ENCODE measurements at regions not wholly inside any gene's neighbourhood (a gene's known extent, or its start where the extent isn't known, plus 50 kb on each side); places are given as distances from the start of the nearest gene placed in this dataset.
"Not testable (repeated sequence)": the region's sequence is repeated elsewhere in the genome, so short reads cannot be mapped to it uniquely, and the experiment has no call there.

DNA sequence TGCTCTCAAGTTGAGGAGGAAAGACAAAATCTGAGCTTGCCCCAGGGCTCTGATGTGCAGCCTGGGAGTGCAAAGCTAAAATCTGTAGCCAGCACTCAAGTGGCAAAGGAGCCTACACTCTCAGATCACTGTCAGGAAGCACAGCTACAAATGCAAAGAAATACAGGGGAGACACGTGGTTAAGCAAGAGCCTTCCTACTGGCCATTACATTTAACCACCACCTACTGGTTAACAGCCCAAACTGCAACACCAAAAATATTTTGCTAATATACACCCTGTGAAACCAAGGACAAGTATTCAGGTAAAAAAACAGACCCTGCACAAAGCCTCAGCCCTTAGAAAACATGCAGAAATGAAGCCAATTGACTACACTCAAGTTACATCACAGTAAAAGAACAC lies 170.4 kb upstream of the FGF16 start:
- TF ChIP-seq EZH2 (IDR thresholded peaks at IDR 0.05), result no peak
- TF ChIP-seq FOXP2 (optimal IDR thresholded peaks at IDR 0.05; ENCODE audit: control extremely low read depth, extremely low read length, insufficient read depth), result no peak
- no peak for TF ChIP-seq POLR2AphosphoS5 (IDR thresholded peaks at IDR 0.05; ENCODE audit: borderline replicate concordance, low read depth, low read length)
- no peak overlapping the region for H3K9ac ChIP-seq (ENCODE audit: insufficient read length)
- no peaks in the 10 kb centered on the region for H3K36me3 ChIP-seq (ENCODE audit: insufficient read depth, low read length)
- no peak for DNase-seq (ENCODE audit: low read depth, low spot score)
- no peak overlapping the region for H3K27ac ChIP-seq
- H3K4me3 ChIP-seq, result no peak overlapping the region
- H3K9me3 ChIP-seq (ENCODE audit: low read depth, low read length), result no peaks in the 10 kb centered on the region

- Histone ChIP-seq H3K9me3 (ENCODE audit: low read depth, low read length) (no peaks in the 10 kb centered on the region), H3K9ac (ENCODE audit: insufficient read length) (no peak overlapping the region), H3K36me3 (ENCODE audit: insufficient read depth, low read length) (no peaks in the 10 kb centered on the region), H3K4me3 (no peak overlapping the region), H3K27ac (no peak overlapping the region)
- TF ChIP-seq POLR2AphosphoS5 (IDR thresholded peaks at IDR 0.05; ENCODE audit: borderline replicate concordance, low read depth, low read length), result no peak
- no peak for TF ChIP-seq EZH2 (IDR thresholded peaks at IDR 0.05)
- no peak for TF ChIP-seq FOXP2 (optimal IDR thresholded peaks at IDR 0.05; ENCODE audit: control extremely low read depth, extremely low read length, insufficient read depth)
- no peak for DNase-seq (ENCODE audit: low read depth, low spot score)
Measured at GRCh38 chrX:77277911-77278310, 169.3 kb upstream of the FGF16 start.

- DNase-seq (ENCODE audit: low read depth, low spot score), result not testable (repeated sequence)
Measured at GRCh38 chrX:77279373-77279772, 167.8 kb upstream of the FGF16 start.

GRCh38 chrX:77293331-77293995 lies 153.7 kb upstream of the FGF16 start:
- Histone ChIP-seq H3K9ac (ENCODE audit: insufficient read length) (no peak overlapping the region), H3K4me3 (no peak overlapping the region), H3K9me3 (ENCODE audit: low read depth, low read length) (no peaks in the 10 kb centered on the region), H3K27ac (no peak overlapping the region), H3K36me3 (ENCODE audit: insufficient read depth, low read length) (no peaks in the 10 kb centered on the region)
- DNase-seq (ENCODE audit: low read depth, low spot score), result no peak
- TF ChIP-seq FOXP2 (optimal IDR thresholded peaks at IDR 0.05; ENCODE audit: control extremely low read depth, extremely low read length, insufficient read depth) (no peak), EZH2 (IDR thresholded peaks at IDR 0.05) (no peak), POLR2AphosphoS5 (IDR thresholded peaks at IDR 0.05; ENCODE audit: borderline replicate concordance, low read depth, low read length) (no peak)

More at GRCh38 chrX:77279373-77279772, 167.8 kb upstream of the FGF16 start:
- not testable (repeated sequence) for H3K27ac ChIP-seq; H3K9ac ChIP-seq (ENCODE audit: insufficient read length); H3K9me3 ChIP-seq (ENCODE audit: low read depth, low read length); H3K36me3 ChIP-seq (ENCODE audit: insufficient read depth, low read length); H3K4me3 ChIP-seq

DNA sequence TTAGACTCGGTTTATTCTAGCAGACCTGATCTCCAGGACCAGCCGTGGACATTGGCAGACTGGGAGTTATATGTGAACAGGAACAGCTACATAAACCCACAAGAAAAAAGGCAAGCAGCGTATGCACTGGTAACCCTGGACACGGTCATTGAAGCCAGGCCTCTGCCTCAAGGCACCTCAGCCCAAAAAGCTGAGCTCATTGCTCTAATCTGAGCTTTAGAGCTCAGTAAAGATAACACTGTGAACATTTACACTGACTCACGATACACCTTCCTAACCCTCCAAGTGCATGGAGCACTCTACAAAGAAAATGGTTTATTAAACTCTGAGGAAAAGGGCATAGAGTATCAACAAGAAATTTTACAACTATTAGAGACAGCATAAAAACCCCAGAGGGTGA lies 148.9 kb upstream of the FGF16 start:
- Histone ChIP-seq H3K27ac (no peak overlapping the region), H3K4me3 (no peak overlapping the region), H3K9ac (ENCODE audit: insufficient read length) (no peak overlapping the region), H3K36me3 (ENCODE audit: insufficient read depth, low read length) (no peaks in the 10 kb centered on the region), H3K9me3 (ENCODE audit: low read depth, low read length) (no peaks in the 10 kb centered on the region)
- DNase-seq (ENCODE audit: low read depth, low spot score), result no peak
- TF ChIP-seq FOXP2 (optimal IDR thresholded peaks at IDR 0.05; ENCODE audit: control extremely low read depth, extremely low read length, insufficient read depth) (no peak), EZH2 (IDR thresholded peaks at IDR 0.05) (no peak), POLR2AphosphoS5 (IDR thresholded peaks at IDR 0.05; ENCODE audit: borderline replicate concordance, low read depth, low read length) (no peak)

GRCh38 chrX:77298790-77299189 lies 148.4 kb upstream of the FGF16 start:
- Histone ChIP-seq H3K27ac (no peak overlapping the region), H3K36me3 (ENCODE audit: insufficient read depth, low read length) (no peaks in the 10 kb centered on the region), H3K4me3 (no peak overlapping the region), H3K9me3 (ENCODE audit: low read depth, low read length) (no peaks in the 10 kb centered on the region), H3K9ac (ENCODE audit: insufficient read length) (no peak overlapping the region)
- DNase-seq (ENCODE audit: low read depth, low spot score), result no peak
- TF ChIP-seq POLR2AphosphoS5 (IDR thresholded peaks at IDR 0.05; ENCODE audit: borderline replicate concordance, low read depth, low read length), result no peak

DNA sequence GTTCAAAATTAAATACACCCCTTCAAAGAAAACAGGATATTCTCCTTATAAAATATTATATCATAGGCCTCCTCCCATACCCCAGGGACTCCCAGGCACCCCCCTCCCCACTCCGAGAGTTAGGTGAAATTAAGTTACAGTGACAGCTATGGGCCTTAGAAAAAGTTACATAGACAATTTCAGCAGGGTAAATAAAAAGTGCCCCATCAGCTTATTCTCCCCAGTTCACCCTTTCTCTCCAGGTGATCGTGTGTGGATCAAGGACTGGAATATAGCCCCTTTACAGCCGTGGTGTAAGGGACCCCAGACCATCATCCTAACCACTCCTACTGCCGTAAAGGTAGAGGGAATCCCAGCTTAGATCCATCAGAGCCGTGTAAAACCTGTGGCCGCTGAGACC lies 147.6 kb upstream of the FGF16 start:
- TF ChIP-seq FOXP2 (optimal IDR thresholded peaks at IDR 0.05; ENCODE audit: control extremely low read depth, extremely low read length, insufficient read depth) (no peak), EZH2 (IDR thresholded peaks at IDR 0.05) (no peak)
- no peak for DNase-seq (ENCODE audit: low read depth, low spot score)
- Histone ChIP-seq H3K4me3 (no peak overlapping the region), H3K27ac (no peak overlapping the region), H3K9ac (ENCODE audit: insufficient read length) (no peak overlapping the region), H3K36me3 (ENCODE audit: insufficient read depth, low read length) (no peaks in the 10 kb centered on the region), H3K9me3 (ENCODE audit: low read depth, low read length) (no peaks in the 10 kb centered on the region)

- Histone ChIP-seq H3K9ac (ENCODE audit: insufficient read length) (no peak overlapping the region), H3K4me3 (no peak overlapping the region), H3K9me3 (ENCODE audit: low read depth, low read length) (no peaks in the 10 kb centered on the region), H3K36me3 (ENCODE audit: insufficient read depth, low read length) (no peaks in the 10 kb centered on the region), H3K27ac (no peak overlapping the region)
- TF ChIP-seq EZH2 (IDR thresholded peaks at IDR 0.05), result no peak
- no peak for TF ChIP-seq FOXP2 (optimal IDR thresholded peaks at IDR 0.05; ENCODE audit: control extremely low read depth, extremely low read length, insufficient read depth)
- TF ChIP-seq POLR2AphosphoS5 (IDR thresholded peaks at IDR 0.05; ENCODE audit: borderline replicate concordance, low read depth, low read length), result no peak
- no peak for DNase-seq (ENCODE audit: low read depth, low spot score)
Measured at GRCh38 chrX:77342004-77342403, 105.2 kb upstream of the FGF16 start.

- no peak overlapping the region for H3K27ac ChIP-seq
- H3K9me3 ChIP-seq (ENCODE audit: low read depth, low read length), result no peaks in the 10 kb centered on the region
- H3K9ac ChIP-seq (ENCODE audit: insufficient read length), result no peak overlapping the region
- no peak for DNase-seq (ENCODE audit: low read depth, low spot score)
- H3K36me3 ChIP-seq (ENCODE audit: insufficient read depth, low read length), result no peaks in the 10 kb centered on the region
- H3K4me3 ChIP-seq, result no peak overlapping the region
- TF ChIP-seq POLR2AphosphoS5 (IDR thresholded peaks at IDR 0.05; ENCODE audit: borderline replicate concordance, low read depth, low read length) (no peak), FOXP2 (optimal IDR thresholded peaks at IDR 0.05; ENCODE audit: control extremely low read depth, extremely low read length, insufficient read depth) (no peak), EZH2 (IDR thresholded peaks at IDR 0.05) (no peak)
Measured at GRCh38 chrX:77346859-77347258, 100.3 kb upstream of the FGF16 start.
